SU-DHL-6 (cell line): ENCODE measurements at regions not wholly inside any gene's neighbourhood (a gene's known extent, or its start where the extent isn't known, plus 50 kb on each side); places are given as distances from the start of the nearest gene placed in this dataset.

Experiments
- H2AFZ ChIP-seq: fragments of 200-600 bp; sonication (generic); 2 replicates; pipeline ENCODE4 v1.6.1; 2014; ENCODE audit warnings: low read depth, mild to moderate bottlenecking, moderate library complexity, mixed read lengths, antibody characterized with exemption, low read length; ENCODE audit not compliant: severe bottlenecking
- H3F3A ChIP-seq: fragments of 200-600 bp; shearing (Covaris generic); 2 replicates; pipeline ENCODE4 v1.6.0; 2016; ENCODE audit warnings: antibody characterized with exemption, mild to moderate bottlenecking; ENCODE audit not compliant: insufficient read depth
- H3K27ac ChIP-seq: fragments of 200-600 bp; sonication (generic); 2 replicates; pipeline ENCODE4 v1.5.1; 2016; ENCODE audit warnings: low read depth, mild to moderate bottlenecking, low read length, moderate library complexity, mixed read lengths
- H3K27me3 ChIP-seq: fragments of 200-600 bp; sonication (generic), shearing (Covaris generic); 2 replicates; pipeline ENCODE4 v1.6.0; 2014; ENCODE audit warnings: mild to moderate bottlenecking, low read length
- H3K36me3 ChIP-seq: fragments of 200-600 bp; sonication (generic); 2 replicates; pipeline ENCODE4 v1.6.1; 2014; ENCODE audit warnings: mild to moderate bottlenecking, low read length, mixed read lengths
- H3K4me2 ChIP-seq: fragments of 300-600, 200-600 bp; shearing (Covaris generic), sonication (generic); 2 replicates; pipeline ENCODE4 v1.6.0; 2014; ENCODE audit warnings: low read length, low read depth, mild to moderate bottlenecking; ENCODE audit not compliant: poor library complexity, severe bottlenecking
- H3K4me3 ChIP-seq: fragments of 200-600 bp; sonication (generic); 2 replicates; pipeline ENCODE4 v1.5.1; 2014; ENCODE audit warnings: antibody characterized with exemption, low read length, mild to moderate bottlenecking, mixed read lengths; ENCODE audit not compliant: insufficient read depth, poor library complexity, severe bottlenecking
- H3K79me2 ChIP-seq: fragments of 200-600 bp; sonication (generic); 2 replicates; pipeline ENCODE4 v1.6.1; 2014; ENCODE audit warnings: mild to moderate bottlenecking, low read length, moderate library complexity; ENCODE audit not compliant: insufficient read depth
- H3K9ac ChIP-seq: fragments of 200-600 bp; sonication (generic); 2 replicates; pipeline ENCODE4 v1.7.0; 2014; ENCODE audit warnings: mild to moderate bottlenecking, low read length
- H3K9me2 ChIP-seq: fragments of 200-600 bp; sonication (generic); replicated peaks from 2 replicates; pipeline ENCODE4 v1.6.1; 2014; ENCODE audit warnings: low read length; ENCODE audit not compliant: insufficient read depth
- H3K9me3 ChIP-seq: fragments of 200-600 bp; sonication (generic); 2 replicates; pipeline ENCODE4 v1.6.1; 2014; ENCODE audit warnings: low read length, mixed read lengths; ENCODE audit not compliant: insufficient read depth
- H4K20me1 ChIP-seq: fragments of 200-600 bp; sonication (generic); 2 replicates; pipeline ENCODE4 v1.6.1; 2014; ENCODE audit warnings: low read depth, mild to moderate bottlenecking, antibody characterized with exemption, low read length, moderate library complexity, mixed read lengths
- EZH2phosphoT487 ChIP-seq: fragments of 200-600 bp; sonication (generic), shearing (Covaris generic); conservative IDR thresholded peaks from 2 replicates; pipeline ENCODE4 v1.6.1; 2018; ENCODE audit warnings: mild to moderate bottlenecking, antibody characterized with exemption, low read length, moderate library complexity, mixed read lengths
- TF ChIP-seq, protein P1 (sequence below): fragments of 200-600 bp; sonication (generic); IDR thresholded peaks from one replicate; pipeline ENCODE4 v1.5.1; 2017; ENCODE audit warnings: antibody characterized with exemption, mild to moderate bottlenecking, low read length, moderate library complexity; ENCODE audit not compliant: insufficient read depth, poor library complexity, severe bottlenecking

DNA sequence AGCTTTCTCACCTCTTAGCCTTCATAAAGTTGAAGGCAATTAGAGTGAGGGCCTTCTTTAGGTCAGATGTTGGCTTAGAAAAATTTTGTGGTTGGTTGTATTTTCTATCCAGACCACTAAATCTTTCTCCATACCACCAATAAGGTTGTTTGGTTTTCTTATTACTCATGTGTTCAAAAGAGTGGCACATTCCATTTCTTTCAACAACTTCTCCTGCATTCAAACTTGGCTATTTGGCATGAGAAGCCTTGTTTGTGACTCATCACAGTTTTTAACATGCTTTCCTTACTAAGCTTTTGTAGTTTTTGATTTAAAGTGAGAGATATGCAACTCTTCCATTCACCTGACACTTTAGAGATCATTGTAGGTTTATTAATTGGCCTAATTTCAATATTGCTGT, 949.6 kb downstream of the TBC1D32 start:
- H3K27me3 ChIP-seq, result no peaks in the 10 kb centered on the region
- H3K4me2 ChIP-seq, result no peak overlapping the region
- no peaks in the 10 kb centered on the region for H3K9me2 ChIP-seq
- no peaks in the 10 kb centered on the region for H3K36me3 ChIP-seq
- H3K9ac ChIP-seq, result no peak overlapping the region
- no peak overlapping the region for H3K27ac ChIP-seq
- H3K4me3 ChIP-seq, result no peak overlapping the region
- no peaks in the 10 kb centered on the region for H3K9me3 ChIP-seq
- no peak overlapping the region for H2AFZ ChIP-seq
- H3K79me2 ChIP-seq, result no peaks in the 10 kb centered on the region
- no peaks in the 10 kb centered on the region for H4K20me1 ChIP-seq
- no peaks in the 10 kb centered on the region for H3F3A ChIP-seq
- TF ChIP-seq, protein P1, sequence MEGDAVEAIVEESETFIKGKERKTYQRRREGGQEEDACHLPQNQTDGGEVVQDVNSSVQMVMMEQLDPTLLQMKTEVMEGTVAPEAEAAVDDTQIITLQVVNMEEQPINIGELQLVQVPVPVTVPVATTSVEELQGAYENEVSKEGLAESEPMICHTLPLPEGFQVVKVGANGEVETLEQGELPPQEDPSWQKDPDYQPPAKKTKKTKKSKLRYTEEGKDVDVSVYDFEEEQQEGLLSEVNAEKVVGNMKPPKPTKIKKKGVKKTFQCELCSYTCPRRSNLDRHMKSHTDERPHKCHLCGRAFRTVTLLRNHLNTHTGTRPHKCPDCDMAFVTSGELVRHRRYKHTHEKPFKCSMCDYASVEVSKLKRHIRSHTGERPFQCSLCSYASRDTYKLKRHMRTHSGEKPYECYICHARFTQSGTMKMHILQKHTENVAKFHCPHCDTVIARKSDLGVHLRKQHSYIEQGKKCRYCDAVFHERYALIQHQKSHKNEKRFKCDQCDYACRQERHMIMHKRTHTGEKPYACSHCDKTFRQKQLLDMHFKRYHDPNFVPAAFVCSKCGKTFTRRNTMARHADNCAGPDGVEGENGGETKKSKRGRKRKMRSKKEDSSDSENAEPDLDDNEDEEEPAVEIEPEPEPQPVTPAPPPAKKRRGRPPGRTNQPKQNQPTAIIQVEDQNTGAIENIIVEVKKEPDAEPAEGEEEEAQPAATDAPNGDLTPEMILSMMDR, result no peak
- no peak for TF ChIP-seq EZH2phosphoT487

DNA sequence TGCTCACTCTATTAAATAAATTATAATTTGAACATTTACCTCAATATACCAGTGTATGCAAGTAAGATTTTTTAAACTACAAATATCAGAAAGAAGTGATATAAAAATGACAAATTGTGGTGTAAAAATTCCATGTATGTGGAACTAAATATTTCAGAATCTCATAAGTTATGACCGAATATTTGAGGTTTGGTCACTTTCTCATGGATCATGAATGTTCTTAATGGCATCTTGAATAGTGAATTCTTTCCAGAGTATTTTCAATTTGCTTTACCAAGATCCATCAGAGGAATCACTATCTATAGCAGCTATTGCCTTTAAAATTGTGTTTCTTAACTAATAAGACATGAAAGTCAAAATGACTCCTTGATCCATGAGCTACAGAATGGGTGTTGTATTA, 950.6 kb downstream of the TBC1D32 start:
- Histone ChIP-seq H3K36me3 (no peaks in the 10 kb centered on the region), H3K27ac (no peak overlapping the region), H3F3A (no peaks in the 10 kb centered on the region), H3K4me3 (no peak overlapping the region), H2AFZ (no peak overlapping the region), H3K9ac (no peak overlapping the region), H4K20me1 (no peaks in the 10 kb centered on the region), H3K79me2 (no peaks in the 10 kb centered on the region), H3K9me3 (no peaks in the 10 kb centered on the region), H3K4me2 (no peak overlapping the region), H3K27me3 (no peaks in the 10 kb centered on the region), H3K9me2 (no peaks in the 10 kb centered on the region)
- no peak for TF ChIP-seq EZH2phosphoT487
- TF ChIP-seq, protein P1, result no peak

DNA sequence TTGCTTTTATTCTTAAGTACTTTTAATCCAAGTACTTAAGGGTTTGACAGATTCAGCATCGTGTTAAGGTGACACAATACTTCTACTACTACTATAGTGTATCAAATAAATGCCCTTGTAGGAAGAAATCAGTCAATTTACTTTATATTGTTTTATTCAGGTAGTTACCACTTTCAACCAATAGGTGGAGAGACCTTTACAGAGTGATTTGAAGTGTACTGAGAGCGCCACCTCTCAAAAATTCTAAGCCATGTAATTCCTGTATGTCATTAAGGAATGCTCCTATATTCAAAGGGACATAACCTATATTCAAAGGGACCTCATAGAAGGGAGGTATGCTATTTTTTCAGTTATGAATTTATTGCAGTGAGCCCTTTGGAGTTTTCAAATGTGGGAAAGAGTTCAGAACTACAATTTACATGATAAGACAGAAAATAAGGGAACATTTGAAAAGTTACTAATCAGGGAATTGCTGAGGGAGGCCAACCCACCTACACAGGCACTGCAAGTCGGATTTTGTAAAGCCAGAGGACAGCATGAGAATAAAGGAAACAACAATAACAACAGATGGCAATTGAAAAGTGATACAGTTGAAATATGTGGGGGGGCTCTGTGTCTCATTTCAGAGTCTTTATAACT, 955.6 kb downstream of the TBC1D32 start:
- Histone ChIP-seq H2AFZ (no peak overlapping the region), H3K9me2 (no peaks in the 10 kb centered on the region), H3K79me2 (no peaks in the 10 kb centered on the region), H3F3A (no peaks in the 10 kb centered on the region), H3K4me3 (no peak overlapping the region), H4K20me1 (no peaks in the 10 kb centered on the region), H3K36me3 (no peaks in the 10 kb centered on the region), H3K4me2 (no peak overlapping the region), H3K27ac (no peak overlapping the region), H3K9ac (no peak overlapping the region), H3K27me3 (no peaks in the 10 kb centered on the region), H3K9me3 (no peaks in the 10 kb centered on the region)
- TF ChIP-seq, protein P1, result peak; percentile 86
- TF ChIP-seq EZH2phosphoT487, result no peak
